Endothelial cell of umbilical vein (primary cell): ENCODE measurements at regions not wholly inside any gene's neighbourhood (a gene's known extent, or its start where the extent isn't known, plus 50 kb on each side); places are given as distances from the start of the nearest gene placed in this dataset.

Experiments used
- EZH2 ChIP-seq: IDR thresholded peaks from 2 replicates; pipeline ENCODE4 v1.6.1; 2012; ENCODE audit warnings: borderline replicate concordance, low read depth, mild to moderate bottlenecking, moderate library complexity, low read length, inconsistent platforms; ENCODE audit not compliant: severe bottlenecking
- MAX ChIP-seq: IDR thresholded peaks from 2 replicates; pipeline ENCODE4 v1.6.1; 2011; ENCODE audit not compliant: insufficient read depth, insufficient read length
- POLR2A ChIP-seq: IDR thresholded peaks from 2 replicates; pipeline ENCODE4 v1.6.1; 2012; ENCODE audit warnings: low read depth, mild to moderate bottlenecking, control low read depth, low read length

DNA sequence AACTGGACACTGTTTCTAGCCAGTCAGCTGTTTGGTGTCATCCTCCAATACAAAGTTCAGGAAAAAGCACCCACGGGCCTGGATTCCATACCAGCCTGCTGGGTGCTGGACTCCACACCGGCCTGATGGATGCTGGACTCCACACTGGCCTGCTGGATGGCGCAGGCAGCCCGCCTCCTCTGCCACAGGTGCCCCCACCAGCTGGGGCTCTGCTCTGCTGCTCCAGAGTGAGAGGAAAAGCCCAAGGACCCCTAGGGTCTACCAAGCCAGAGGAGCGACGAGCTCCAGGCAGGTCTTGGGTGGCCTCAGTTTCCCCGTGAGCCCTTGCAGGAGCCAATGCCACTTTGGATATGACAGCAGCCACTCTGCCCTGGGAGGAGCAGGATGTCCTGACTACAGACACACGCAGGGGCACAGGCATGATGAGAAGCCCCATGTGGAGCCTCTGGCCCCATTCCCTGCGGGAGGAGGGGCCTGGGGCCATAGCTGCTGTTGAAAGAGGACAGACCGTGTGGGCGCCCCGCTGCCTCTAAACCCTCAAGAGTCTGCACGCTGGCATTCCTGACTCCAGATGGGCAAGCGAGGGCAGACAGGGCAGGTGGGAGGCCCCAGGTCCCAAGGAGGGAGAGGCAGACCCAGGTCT is 141.6 kb downstream of the OLFM1 start:
- no peak for TF ChIP-seq MAX
- no peak for TF ChIP-seq POLR2A
- no peak for TF ChIP-seq EZH2
